Activated CD4-positive, alpha-beta T cell treated with anti-CD3 and anti-CD28 coated beads for 36 hours (primary cell): ENCODE measurements at regions not wholly inside any gene's neighbourhood (a gene's known extent, or its start where the extent isn't known, plus 50 kb on each side); places are given as distances from the start of the nearest gene placed in this dataset. TPM values are rescaled to one million over a fixed set of nuclear protein-coding genes. Genes with fewer than 3 reads are reported as not detected.

Experiments used
- ATAC-seq: fragments of 200-7000 bp; cut with Tn5 transposase; one replicate; pipeline ENCODE4 v1.10.0; 2021; ENCODE audit warnings: mild to moderate bottlenecking, moderate library complexity
- CTCF ChIA-PET: fragments of 350-600 bp; sonication (Branson Sonifier 250); formaldehyde crosslinking; loops from one replicate; lab custom pipeline; 2021; ENCODE audit warnings: antibody characterized with exemption; lab: Charles Lee
- POLR2A ChIA-PET: fragments of 350-600 bp; sonication (Branson Sonifier 250); formaldehyde crosslinking; loops from one replicate; lab custom pipeline; 2021; ENCODE audit warnings: antibody characterized with exemption, inconsistent platforms; lab: Charles Lee
- DNase-seq: peaks from one replicate; pipeline ENCODE4 v3.0.0-alpha.2; 2020
- H3K27ac Mint-ChIP-seq: one replicate; pipeline ENCODE4 v1.8.0; 2021; ENCODE audit warnings: mixed read lengths
- H3K27me3 Mint-ChIP-seq: one replicate; pipeline ENCODE4 v1.8.0; 2021; ENCODE audit warnings: mixed read lengths
- H3K36me3 Mint-ChIP-seq: one replicate; pipeline ENCODE4 v1.8.0; 2021; ENCODE audit warnings: low read depth, mixed read lengths
- H3K4me1 Mint-ChIP-seq: one replicate; pipeline ENCODE4 v1.8.0; 2021; ENCODE audit warnings: mixed read lengths
- H3K4me3 Mint-ChIP-seq: one replicate; pipeline ENCODE4 v1.8.0; 2021; ENCODE audit warnings: mild to moderate bottlenecking, moderate library complexity, mixed read lengths
- H3K9me3 Mint-ChIP-seq: one replicate; pipeline ENCODE4 v1.8.0; 2021; ENCODE audit warnings: low read depth, mixed read lengths
- intact Hi-C, 2 experiments: fragments of 100-400 bp; cut with DNase I in 1 of 2; cut with micrococcal nuclease in 1 of 2; formaldehyde crosslinking; loops; one replicate each; pipeline versions ENCODE4 v1.14.2 to v1.15.1; 2022 to 2024; cut with DNase I, micrococcal nuclease
- microRNA-seq: library from miRNA; unstranded; fragments of <30 nt; microRNA quantifications from one replicate; pipeline ENCODE4 v1.2.0, GENCODE V29; 2021; ENCODE audit warnings: borderline replicate concordance

DNA sequence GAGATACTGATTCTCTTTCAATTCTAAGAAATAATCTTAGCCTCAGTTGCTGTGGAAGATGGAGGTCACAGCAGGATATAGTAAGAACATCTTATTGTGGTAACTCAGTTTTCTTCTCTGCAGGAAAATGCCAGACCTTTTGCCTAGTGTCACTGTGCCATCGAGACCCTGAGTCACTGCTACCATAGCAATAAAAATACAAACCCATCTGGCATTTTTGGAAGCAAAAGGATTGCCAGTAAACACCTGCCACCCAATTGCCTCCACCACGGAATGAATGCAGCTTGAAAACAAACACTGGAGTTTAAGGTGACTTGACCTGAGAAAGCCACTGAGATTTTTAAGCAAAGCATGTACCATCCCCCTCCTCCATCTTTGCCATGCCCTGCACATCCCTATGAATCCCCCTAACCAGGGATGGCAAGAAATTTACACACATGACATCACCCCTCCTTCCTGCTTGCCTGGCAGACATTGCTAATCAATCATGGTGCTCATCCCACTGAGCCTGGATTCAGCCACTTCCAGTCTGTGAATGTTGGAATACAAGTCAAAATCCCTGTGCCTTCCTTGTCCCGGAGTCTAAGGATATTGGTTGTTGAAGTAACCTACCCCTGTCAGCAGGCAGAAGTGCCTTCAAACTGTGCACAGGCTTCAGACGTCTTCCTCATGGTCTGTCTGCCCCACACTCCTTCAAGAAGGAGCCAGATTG, 59.6 kb upstream of the MAMLD1 start:
- Mint-ChIP-seq H3K27me3 (no peaks in the 10 kb centered on the region), H3K4me3 (no peak overlapping the region), H3K36me3 (no peaks in the 10 kb centered on the region), H3K4me1 (no peaks in the 10 kb centered on the region), H3K27ac (no peak overlapping the region), H3K9me3 (no peaks in the 10 kb centered on the region)
- intact Hi-C loops: no loop called here
- ChIA-PET POLR2A (no interaction called here), CTCF (no interaction called here)
- no peak for DNase-seq
- ATAC-seq: no peak

- ATAC-seq: no peak
- ChIA-PET POLR2A (no interaction called here), CTCF (no interaction called here)
- no peaks in the 10 kb centered on the region for H3K27me3 Mint-ChIP-seq
- H3K36me3 Mint-ChIP-seq: no peaks in the 10 kb centered on the region
- no peak overlapping the region for H3K4me3 Mint-ChIP-seq
- H3K27ac Mint-ChIP-seq: no peak overlapping the region
- DNase-seq: no peak
- no peaks in the 10 kb centered on the region for H3K4me1 Mint-ChIP-seq
- no peaks in the 10 kb centered on the region for H3K9me3 Mint-ChIP-seq
- intact Hi-C loops: no loop called here
These were observed 57.1 kb upstream of the MAMLD1 start for GRCh38 chrX:150306002-150306401.

GRCh38 chrX:150308041-150308440, 55.1 kb upstream of the MAMLD1 start:
- ChIA-PET POLR2A (no interaction called here), CTCF (no interaction called here)
- H3K4me1 Mint-ChIP-seq: no peaks in the 10 kb centered on the region
- no peak overlapping the region for H3K4me3 Mint-ChIP-seq
- intact Hi-C loops: no loop called here
- H3K27me3 Mint-ChIP-seq: no peaks in the 10 kb centered on the region
- no peak overlapping the region for H3K27ac Mint-ChIP-seq
- DNase-seq: no peak
- ATAC-seq: no peak
- H3K9me3 Mint-ChIP-seq: no peaks in the 10 kb centered on the region
- H3K36me3 Mint-ChIP-seq: no peaks in the 10 kb centered on the region

GRCh38 chrX:150308532-150309157, 54.5 kb upstream of the MAMLD1 start:
- H3K9me3 Mint-ChIP-seq: no peaks in the 10 kb centered on the region
- ChIA-PET POLR2A (no interaction called here), CTCF (no interaction called here)
- intact Hi-C loops: no loop called here
- H3K27me3 Mint-ChIP-seq: no peaks in the 10 kb centered on the region
- no peak overlapping the region for H3K27ac Mint-ChIP-seq
- no peaks in the 10 kb centered on the region for H3K4me1 Mint-ChIP-seq
- H3K4me3 Mint-ChIP-seq: no peak overlapping the region
- DNase-seq (no peak), ATAC-seq (no peak)
- no peaks in the 10 kb centered on the region for H3K36me3 Mint-ChIP-seq

DNA sequence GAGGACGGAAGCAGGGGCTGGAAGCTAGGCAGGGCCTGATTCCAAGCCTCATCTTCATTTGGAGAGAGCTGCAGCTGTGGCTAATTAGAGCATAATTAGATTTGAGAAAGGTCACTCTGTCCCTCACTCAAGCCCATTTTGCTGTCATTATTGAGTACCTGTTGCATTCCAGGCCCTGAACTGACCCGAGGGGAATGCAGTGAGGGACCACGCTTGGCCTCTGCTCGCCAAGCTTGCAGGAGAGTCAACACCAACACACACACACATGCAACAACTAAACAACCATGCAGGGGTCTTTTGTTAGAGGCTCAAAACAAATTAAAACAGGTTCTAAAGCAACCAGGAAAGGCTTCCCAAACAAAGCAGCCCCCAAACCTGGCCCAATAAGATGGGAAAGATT, 52.7 kb upstream of the MAMLD1 start:
- Mint-ChIP-seq H3K4me1 (no peaks in the 10 kb centered on the region), H3K27me3 (no peaks in the 10 kb centered on the region), H3K4me3 (no peak overlapping the region), H3K9me3 (no peaks in the 10 kb centered on the region), H3K27ac (no peak overlapping the region), H3K36me3 (no peaks in the 10 kb centered on the region)
- ChIA-PET POLR2A (no interaction called here), CTCF (no interaction called here)
- DNase-seq: no peak
- ATAC-seq: no peak
- intact Hi-C loops: no loop called here

GRCh38 chrX:150310881-150311280, 52.2 kb upstream of the MAMLD1 start:
- no peak overlapping the region for H3K27ac Mint-ChIP-seq
- no peaks in the 10 kb centered on the region for H3K9me3 Mint-ChIP-seq
- POLR2A ChIA-PET: no interaction called here
- H3K36me3 Mint-ChIP-seq: no peaks in the 10 kb centered on the region
- H3K4me1 Mint-ChIP-seq: no peaks in the 10 kb centered on the region
- no peak overlapping the region for H3K4me3 Mint-ChIP-seq
- DNase-seq (no peak), ATAC-seq (no peak)
- intact Hi-C loops: no loop called here
- no peaks in the 10 kb centered on the region for H3K27me3 Mint-ChIP-seq
- CTCF ChIA-PET: no interaction called here

GRCh38 chrX:150312931-150313330, 50.2 kb upstream of the MAMLD1 start:
- CTCF ChIA-PET: no interaction called here
- Mint-ChIP-seq H3K4me3 (no peak overlapping the region), H3K4me1 (no peaks in the 10 kb centered on the region), H3K27ac (no peak overlapping the region), H3K27me3 (no peaks in the 10 kb centered on the region), H3K9me3 (no peaks in the 10 kb centered on the region), H3K36me3 (no peaks in the 10 kb centered on the region)
- intact Hi-C loops: no loop called here
- ATAC-seq (no peak), DNase-seq (no peak)
- POLR2A ChIA-PET: no interaction called here

Small RNAs in the stretch of these regions (microRNA-seq; reads per million reads assigned to microRNA genes)
- gene MIR2114: not detected
